ENCODE measurements at regions not wholly inside any gene's neighbourhood (a gene's known extent, or its start where the extent isn't known, plus 50 kb on each side); places are given as distances from the start of the nearest gene placed in this dataset.
A peak's percentile ranks its signal among the peaks of the same experiment; 100 is the strongest.

GRCh38 chr18:24586662-24587360, 126.4 kb downstream of the HRH4 start:
- no peak for TF ChIP-seq CTCF (IDR thresholded peaks at IDR 0.05; ENCODE audit: control extremely low read depth, extremely low read depth)
- ATAC-seq (ENCODE audit: insufficient read depth, low FRiP score) = no peak
- WGBS, 2 donors = 88 to 91% methylated on average over 5 of the region's 5 CpGs
- Histone ChIP-seq H3K36me3 (ENCODE audit: control insufficient read depth in 4 of 4, insufficient read depth in 4 of 4, low read length in 4 of 4) (no peaks in the 10 kb centered on the region), H3K4me3 (no peak overlapping the region), H3K4me1 (ENCODE audit: control insufficient read depth in 5 of 5, insufficient read depth in 5 of 5, low read length in 5 of 5) (peaks cover 0 to 9% (median 0%) of the 10 kb centered on the region in 5 donors), H3K27me3 (ENCODE audit: control insufficient read depth in 3 of 3, insufficient read depth in 3 of 3, low read length in 2 of 3) (no peaks in the 10 kb centered on the region), H3K9me3 (ENCODE audit: control insufficient read depth in 4 of 4, insufficient read depth in 3 of 4, low read length in 3 of 4) (no peaks in the 10 kb centered on the region), H3K27ac (ENCODE audit: low read depth in 1 of 2, low read length in 1 of 2) (no peak overlapping the region), H3K9ac (ENCODE audit: insufficient read depth in 1 of 2, low read length in 2 of 2) (no peak overlapping the region)
- no peak for DNase-seq

- WGBS, 2 donors = 86 to 90% methylated on average over 5 of the region's 5 CpGs
Measured at GRCh38 chr18:24588440-24588839, 128.0 kb downstream of the HRH4 start.

GRCh38 chr18:24590946-24591345, 130.5 kb downstream of the HRH4 start:
- WGBS, 2 donors = 89 to 92% methylated on average over 4 of the region's 4 CpGs
- no peak overlapping the region for H3K9ac ChIP-seq (ENCODE audit: insufficient read depth in 1 of 2, low read length in 2 of 2)

More at GRCh38 chr18:24588440-24588839, 128.0 kb downstream of the HRH4 start:
- H3K4me3 ChIP-seq = no peak overlapping the region
- DNase-seq = peak in 1 of 3 donors; percentile 17
- H3K27me3 ChIP-seq (ENCODE audit: control insufficient read depth in 3 of 3, insufficient read depth in 3 of 3, low read length in 2 of 3) = no peaks in the 10 kb centered on the region
- H3K9ac ChIP-seq (ENCODE audit: insufficient read depth in 1 of 2, low read length in 2 of 2) = no peak overlapping the region
- H3K9me3 ChIP-seq (ENCODE audit: control insufficient read depth in 4 of 4, insufficient read depth in 3 of 4, low read length in 3 of 4) = no peaks in the 10 kb centered on the region
- H3K27ac ChIP-seq (ENCODE audit: low read depth in 1 of 2, low read length in 1 of 2) = no peak overlapping the region
- TF ChIP-seq CTCF (IDR thresholded peaks at IDR 0.05; ENCODE audit: control extremely low read depth, extremely low read depth) = no peak
- H3K4me1 ChIP-seq (ENCODE audit: control insufficient read depth in 5 of 5, insufficient read depth in 5 of 5, low read length in 5 of 5) = peaks cover 0 to 9% (median 0%) of the 10 kb centered on the region in 5 donors
- no peak for ATAC-seq (ENCODE audit: insufficient read depth, low FRiP score)
- H3K36me3 ChIP-seq (ENCODE audit: control insufficient read depth in 4 of 4, insufficient read depth in 4 of 4, low read length in 4 of 4) = no peaks in the 10 kb centered on the region

More at GRCh38 chr18:24590946-24591345, 130.5 kb downstream of the HRH4 start:
- TF ChIP-seq CTCF (IDR thresholded peaks at IDR 0.05; ENCODE audit: control extremely low read depth, extremely low read depth) = no peak
- H3K27me3 ChIP-seq (ENCODE audit: control insufficient read depth in 3 of 3, insufficient read depth in 3 of 3, low read length in 2 of 3) = no peaks in the 10 kb centered on the region
- no peak for DNase-seq
- no peaks in the 10 kb centered on the region for H3K9me3 ChIP-seq (ENCODE audit: control insufficient read depth in 4 of 4, insufficient read depth in 3 of 4, low read length in 3 of 4)
- ATAC-seq (ENCODE audit: insufficient read depth, low FRiP score) = no peak
- peaks cover 0 to 5% (median 0%) of the 10 kb centered on the region in 5 donors for H3K4me1 ChIP-seq (ENCODE audit: control insufficient read depth in 5 of 5, insufficient read depth in 5 of 5, low read length in 5 of 5)
- no peaks in the 10 kb centered on the region for H3K36me3 ChIP-seq (ENCODE audit: control insufficient read depth in 4 of 4, insufficient read depth in 4 of 4, low read length in 4 of 4)
- H3K4me3 ChIP-seq = no peak overlapping the region
- H3K27ac ChIP-seq (ENCODE audit: low read depth in 1 of 2, low read length in 1 of 2) = no peak overlapping the region
